ENCODE measurements at regions not wholly inside any gene's neighbourhood (a gene's known extent, or its start where the extent isn't known, plus 50 kb on each side); places are given as distances from the start of the nearest gene placed in this dataset.

- TF ChIP-seq POLR2AphosphoS5 (IDR thresholded peaks at IDR 0.05) (no peak), CTCF (IDR thresholded peaks at IDR 0.05; ENCODE audit: poor library complexity, severe bottlenecking) (no peak), REST (IDR thresholded peaks at IDR 0.05; ENCODE audit: borderline replicate concordance) (no peak), EZH2 (IDR thresholded peaks at IDR 0.05; ENCODE audit: borderline replicate concordance, insufficient read depth, low read length, poor library complexity, severe bottlenecking) (no peak), MXI1 (conservative IDR thresholded peaks at IDR 0.05; ENCODE audit: poor library complexity, severe bottlenecking) (no peak), EP300 (conservative IDR thresholded peaks at IDR 0.05; ENCODE audit: poor library complexity, severe bottlenecking) (no peak), RAD21 (conservative IDR thresholded peaks at IDR 0.05) (no peak), SMC3 (conservative IDR thresholded peaks at IDR 0.05; ENCODE audit: poor library complexity) (no peak)
Observed at GRCh38 chr21:31493350-31493880, 149.4 kb upstream of the TIAM1 start.

Data from neural cell (in vitro differentiated cells).